IMR-90 (cell line): ENCODE measurements at regions not wholly inside any gene's neighbourhood (a gene's known extent, or its start where the extent isn't known, plus 50 kb on each side); places are given as distances from the start of the nearest gene placed in this dataset.

ENCODE experiments used
- CTCF ChIP-seq: conservative IDR thresholded peaks from 2 replicates; pipeline ENCODE4 v1.5.1; 2012; ENCODE audit warnings: mild to moderate bottlenecking, low read depth, low read length, improper control_type of control experiment
- ELK1 ChIP-seq: fragments of 150-350 bp; IDR thresholded peaks from 2 replicates; pipeline ENCODE4 v1.6.1; 2016; ENCODE audit warnings: low read depth, mild to moderate bottlenecking, low read length, moderate library complexity, borderline replicate concordance
- MAFK ChIP-seq: IDR thresholded peaks from 2 replicates; pipeline ENCODE4 v1.6.1; 2012; ENCODE audit warnings: low read depth, low read length, improper control_type of control experiment
- MAZ ChIP-seq: IDR thresholded peaks from 2 replicates; pipeline ENCODE4 v1.6.1; 2012; ENCODE audit warnings: low read depth, mild to moderate bottlenecking, low read length, improper control_type of control experiment, moderate library complexity, borderline replicate concordance
- MXI1 ChIP-seq: IDR thresholded peaks from 2 replicates; pipeline ENCODE4 v1.6.1; 2012; ENCODE audit warnings: low read depth, mild to moderate bottlenecking, low read length, moderate library complexity, borderline replicate concordance
- POLR2A ChIP-seq: IDR thresholded peaks from 2 replicates; pipeline ENCODE4 v1.6.1; 2012; ENCODE audit warnings: mild to moderate bottlenecking, low read depth, low read length
- RAD21 ChIP-seq: IDR thresholded peaks from 2 replicates; pipeline ENCODE4 v1.6.1; 2012; ENCODE audit warnings: low read length, improper control_type of control experiment
- RFX5 ChIP-seq: IDR thresholded peaks from 2 replicates; pipeline ENCODE4 v1.8.0; 2012; ENCODE audit warnings: low read depth, mild to moderate bottlenecking, low read length, moderate library complexity
- SMC3 ChIP-seq: fragments of 150-350 bp; IDR thresholded peaks from 2 replicates; pipeline ENCODE4 v1.6.1; 2016; ENCODE audit warnings: low read depth, mild to moderate bottlenecking, antibody characterized with exemption, low read length, moderate library complexity
- USF2 ChIP-seq: fragments of 150-350 bp; IDR thresholded peaks from 2 replicates; pipeline ENCODE4 v1.6.1; 2017; ENCODE audit warnings: mild to moderate bottlenecking, antibody characterized with exemption, low read length, low read depth

- no peak for TF ChIP-seq MAFK
- no peak for TF ChIP-seq SMC3
- no peak for TF ChIP-seq CTCF
- no peak for TF ChIP-seq USF2
- TF ChIP-seq POLR2A: no peak
- TF ChIP-seq ELK1: no peak
- no peak for TF ChIP-seq MAZ
- no peak for TF ChIP-seq RAD21
- TF ChIP-seq RFX5: no peak
- no peak for TF ChIP-seq MXI1
Observed at GRCh38 chr15:53831907-53832770, 72.7 kb upstream of the WDR72 start.
